Colonic mucosa (tissue), 4 donors: ENCODE measurements at regions not wholly inside any gene's neighbourhood (a gene's known extent, or its start where the extent isn't known, plus 50 kb on each side); places are given as distances from the start of the nearest gene placed in this dataset.

Source experiments
- DNase-seq: peaks from one replicate; pipeline ENCODE4 v3.0.0-alpha.2; 2020
- H3K27ac ChIP-seq: fragments of 200-600 bp; one replicate; pipeline ENCODE4 v1.8.0; 2021
- H3K27me3 ChIP-seq: fragments of 200-600 bp; one replicate; pipeline ENCODE4 v1.8.0; 2021
- H3K36me3 ChIP-seq: fragments of 200-600 bp; one replicate; pipeline ENCODE4 v1.8.0; 2021
- H3K4me1 ChIP-seq: fragments of 200-600 bp; one replicate; pipeline ENCODE4 v1.8.0; 2021; ENCODE audit warnings: mild to moderate bottlenecking
- H3K4me3 ChIP-seq: fragments of 200-600 bp; one replicate; pipeline ENCODE4 v1.8.0; 2021
- H3K9ac ChIP-seq, 2 donors: one replicate each; pipeline ENCODE4 v1.7.0; 2013; ENCODE audit warnings: control low read depth in 2 of 2, low read depth in 2 of 2, low read length in 2 of 2
- H3K9me3 ChIP-seq: fragments of 200-600 bp; one replicate; pipeline ENCODE4 v1.8.0; 2021
- CTCF ChIP-seq: fragments of 200-600 bp; IDR thresholded peaks from one replicate; pipeline ENCODE4 v1.8.0; 2022; ENCODE audit warnings: antibody characterized with exemption, mild to moderate bottlenecking
- intact Hi-C: fragments of 100-400 bp; cut with DNase I; formaldehyde crosslinking; loops from one replicate; pipeline ENCODE4 v1.14.1; 2022
- donor health status: healthy.
- donor health status: DM: no; HTN: no; CAD: no.
- donor health status: DM: no; HTN: no; CAD: no.

- intact Hi-C loops = no loop called here
- Histone ChIP-seq H3K4me3 (no peak overlapping the region), H3K27me3 (no peaks in the 10 kb centered on the region), H3K9ac (no peak overlapping the region), H3K9me3 (no peaks in the 10 kb centered on the region), H3K4me1 (no peaks in the 10 kb centered on the region), H3K36me3 (no peaks in the 10 kb centered on the region), H3K27ac (no peak overlapping the region)
- DNase-seq = no peak
- no peak for TF ChIP-seq CTCF
These were observed 433.8 kb upstream of the CDH9 start for GRCh38 chr5:27472000-27472763.

- Histone ChIP-seq H3K4me3 (no peak overlapping the region), H3K36me3 (no peaks in the 10 kb centered on the region), H3K27ac (no peak overlapping the region), H3K9ac (no peak overlapping the region), H3K27me3 (no peaks in the 10 kb centered on the region), H3K4me1 (no peaks in the 10 kb centered on the region), H3K9me3 (peaks cover 4% of the 10 kb centered on the region)
- DNase-seq = no peak
- intact Hi-C loops = no loop called here
- TF ChIP-seq CTCF = no peak
These were observed 428.6 kb upstream of the CDH9 start for GRCh38 chr5:27466959-27467358.

- Histone ChIP-seq H3K27me3 (no peaks in the 10 kb centered on the region), H3K36me3 (no peaks in the 10 kb centered on the region), H3K27ac (no peak overlapping the region), H3K9ac (no peak overlapping the region), H3K4me1 (no peaks in the 10 kb centered on the region), H3K4me3 (no peak overlapping the region), H3K9me3 (peaks cover 4% of the 10 kb centered on the region)
- TF ChIP-seq CTCF = no peak
- no peak for DNase-seq
- intact Hi-C loops = no loop called here
These were observed 426.8 kb upstream of the CDH9 start for GRCh38 chr5:27465140-27465539.

GRCh38 chr5:27463446-27464149 lies 425.2 kb upstream of the CDH9 start:
- no peaks in the 10 kb centered on the region for H3K27me3 ChIP-seq

GRCh38 chr5:27462936-27463335 lies 424.6 kb upstream of the CDH9 start:
- Histone ChIP-seq H3K27me3 (no peaks in the 10 kb centered on the region), H3K9ac (no peak overlapping the region), H3K4me1 (no peaks in the 10 kb centered on the region), H3K4me3 (no peak overlapping the region), H3K27ac (no peak overlapping the region), H3K9me3 (peaks cover 4% of the 10 kb centered on the region), H3K36me3 (no peaks in the 10 kb centered on the region)
- intact Hi-C loops = no loop called here
- TF ChIP-seq CTCF = no peak
- DNase-seq = no peak

More at GRCh38 chr5:27463446-27464149, 425.2 kb upstream of the CDH9 start:
- intact Hi-C loops = no loop called here
- H3K36me3 ChIP-seq = no peaks in the 10 kb centered on the region
- no peak overlapping the region for H3K4me3 ChIP-seq
- no peak overlapping the region for H3K27ac ChIP-seq
- H3K9ac ChIP-seq = no peak overlapping the region
- no peaks in the 10 kb centered on the region for H3K4me1 ChIP-seq
- no peak for DNase-seq
- H3K9me3 ChIP-seq = peaks cover 4% of the 10 kb centered on the region
- TF ChIP-seq CTCF = no peak
